ENCODE measurements at regions not wholly inside any gene's neighbourhood (a gene's known extent, or its start where the extent isn't known, plus 50 kb on each side); places are given as distances from the start of the nearest gene placed in this dataset.

GRCh38 chr11:45368697-45369096 is 82.6 kb upstream of the SYT13 start:
- Histone ChIP-seq H2AFZ (replicated peaks; ENCODE audit: low read length, poor library complexity) (no peak overlapping the region), H2BK120ac (ENCODE audit: low read depth, low read length) (no peak overlapping the region), H2BK5ac (ENCODE audit: low read depth, low read length, poor library complexity, severe bottlenecking) (no peak overlapping the region), H4K91ac (ENCODE audit: insufficient read depth, low read depth, low read length) (no peak overlapping the region), H4K20me1 (ENCODE audit: insufficient read depth, low read length) (no peaks in the 10 kb centered on the region), H4K5ac (ENCODE audit: low read depth, low read length) (no peak overlapping the region), H2AK5ac (ENCODE audit: low read depth, low read length) (no peak overlapping the region), H3K79me1 (ENCODE audit: low read depth in 1 of 2, low read length in 2 of 2) (no peaks in the 10 kb centered on the region), H3K9ac (ENCODE audit: low read depth, low read length) (no peak overlapping the region), H3K56ac (ENCODE audit: extremely low read depth, insufficient read depth, low read length) (no peak overlapping the region), H2BK15ac (ENCODE audit: low read depth, low read length) (no peak overlapping the region), H3K9me1 (ENCODE audit: insufficient read depth, low read length) (no peaks in the 10 kb centered on the region), H3K4ac (ENCODE audit: low read depth, low read length) (no peak overlapping the region), H3K4me2 (ENCODE audit: low read depth, low read length) (no peak overlapping the region), H2BK20ac (ENCODE audit: low read depth, low read length) (no peak overlapping the region), H3K14ac (replicated peaks; ENCODE audit: low read depth, low read length) (no peak overlapping the region), H3K23ac (ENCODE audit: low read depth, low read length) (no peak overlapping the region), H4K8ac (ENCODE audit: low read depth in 2 of 2, low read length in 2 of 2) (no peak overlapping the region), H3K18ac (ENCODE audit: low read depth, low read length) (no peak overlapping the region), H3K27me3 (ENCODE audit: control insufficient read depth, insufficient read depth, low read length) (peaks cover 35% of the 10 kb centered on the region), H2AK9ac (replicated peaks; ENCODE audit: low read depth, low read length, poor library complexity) (no peak overlapping the region), H3K36me3 (ENCODE audit: control insufficient read depth, insufficient read depth, low read length) (no peaks in the 10 kb centered on the region), H3K4me3 (ENCODE audit: insufficient read depth, low read depth, low read length) (no peak overlapping the region), H3K9me3 (ENCODE audit: control insufficient read depth, insufficient read depth, low read length) (no peaks in the 10 kb centered on the region), H3K4me1 (ENCODE audit: control insufficient read depth, insufficient read depth, low read length) (no peaks in the 10 kb centered on the region), H3K27ac (ENCODE audit: insufficient read depth, low read length) (no peak overlapping the region)
- dilution Hi-C loops (cut with HindIII; ENCODE audit: low sequenced_read_pairs, unreplicated experiment) (no loop called here), in situ Hi-C loops (cut with MboI; ENCODE audit: low sequenced_read_pairs) (no loop called here), intact Hi-C loops (cut with micrococcal nuclease) (no loop called here)
- 17% methylated on average over 2 of the region's 5 CpGs; no CpG with 5 or more reads in 1 of the 2 experiments for WGBS, 2 experiments (ENCODE audit: extremely low coverage in 2 of 2, insufficient read length in 1 of 2)
- ATAC-seq (ENCODE audit: low read depth) (no peak), DNase-seq (no peak)
- TF ChIP-seq RCOR1 (IDR thresholded peaks at IDR 0.05; ENCODE audit: insufficient replicate concordance, low read length): no peak
- no peak for TF ChIP-seq USF2 (IDR thresholded peaks at IDR 0.05; ENCODE audit: low read depth, low read length)
- TF ChIP-seq NFE2L2 (IDR thresholded peaks at IDR 0.05; ENCODE audit: low read depth, low read length): no peak
- TF ChIP-seq POLR2A (IDR thresholded peaks at IDR 0.05; ENCODE audit: low read depth, low read length): no peak
- no peak for TF ChIP-seq MXI1 (IDR thresholded peaks at IDR 0.05; ENCODE audit: borderline replicate concordance, low read depth, low read length)
- TF ChIP-seq CEBPB (IDR thresholded peaks at IDR 0.05; ENCODE audit: low read depth, low read length): no peak
- TF ChIP-seq CHD1 (IDR thresholded peaks at IDR 0.05; ENCODE audit: low read depth, low read length): no peak
- BruUV-seq (replicated peaks): no TSS peak
- ChIA-PET CTCF (interaction anchor here (1.0 to 1.3 kb wide), 3 partner anchors 286 to 403 kb away, joined by 3 to 4 read pairs (median 4); no protein-coding TSS in a partner anchor), POLR2A (ENCODE audit: unreplicated experiment) (no interaction called here)

Data from IMR-90 (cell line).